Thyroid gland (tissue), 4 donors: ENCODE measurements at regions not wholly inside any gene's neighbourhood (a gene's known extent, or its start where the extent isn't known, plus 50 kb on each side); places are given as distances from the start of the nearest gene placed in this dataset.

Source experiments
- DNase-seq, 2 donors: peaks; one replicate each; pipeline ENCODE4 v3.0.0-alpha.2; 2019
- H3K27ac ChIP-seq, 3 donors: fragments of 200-600 bp; sonication (generic); 1 replicate in 2 of 3; 2 replicates in 1 of 3; pipeline ENCODE4 v1.5.1; 2016 to 2019; ENCODE audit warnings: mild to moderate bottlenecking in 1 of 3, moderate library complexity in 1 of 3
- H3K27me3 ChIP-seq: fragments of 200-600 bp; sonication (generic); one replicate; pipeline ENCODE4 v1.5.1; 2019
- H3K36me3 ChIP-seq, 2 donors: fragments of 200-600 bp; sonication (generic); one replicate each; pipeline ENCODE4 v1.5.1; 2016 to 2019
- H3K4me1 ChIP-seq, 2 donors: fragments of 200-600 bp; sonication (generic); one replicate each; pipeline ENCODE4 v1.5.1; 2017 to 2019
- H3K4me3 ChIP-seq, 3 donors: fragments of 200-600 bp; sonication (generic); replicated peaks in 1 of 3; 1 replicate in 2 of 3; 2 replicates in 1 of 3; pipeline ENCODE4 v1.5.1; 2016; ENCODE audit warnings: mild to moderate bottlenecking in 1 of 3
- H3K9me3 ChIP-seq: fragments of 200-600 bp; sonication (generic); one replicate; pipeline ENCODE4 v1.5.1; 2017
- CTCF ChIP-seq, 6 experiments: fragments of 200-600 bp in 3 of 6; fragments of 450-650 bp in 3 of 6; sonication (generic) in 3 of 6; IDR thresholded peaks; one replicate each; pipeline ENCODE4 v1.5.1; 2016 to 2019; ENCODE audit warnings: antibody characterized with exemption in 6 of 6, mild to moderate bottlenecking in 2 of 6, inconsistent platforms in 1 of 6, moderate library complexity in 1 of 6
- POLR2A ChIP-seq, 2 donors: fragments of 450-650 bp; IDR thresholded peaks; one replicate each; pipeline ENCODE4 v1.6.1; 2017; ENCODE audit warnings: antibody characterized with exemption in 2 of 2, mild to moderate bottlenecking in 2 of 2, moderate library complexity in 1 of 2
- WGBS, 2 donors: methylation state at CpG; one replicate each; pipeline ENCODE4 v1.1.5; 2017; 5-methylcytosine and 5-hydroxymethylcytosine counted together
- intact Hi-C: fragments of 100-400 bp; cut with DNase I; formaldehyde crosslinking; loops from one replicate; pipeline ENCODE4 v1.15.1; 2023

GRCh38 chr1:232696466-232696865, 66.5 kb upstream of the SIPA1L2 start:
- Histone ChIP-seq H3K27ac (no peak overlapping the region), H3K36me3 (no peaks in the 10 kb centered on the region), H3K27me3 (no peaks in the 10 kb centered on the region), H3K9me3 (no peaks in the 10 kb centered on the region), H3K4me1 (no peaks in the 10 kb centered on the region), H3K4me3 (no peak overlapping the region)
- intact Hi-C loops = no loop called here
- TF ChIP-seq CTCF (IDR thresholded peaks at IDR 0.05) (no peak), POLR2A (IDR thresholded peaks at IDR 0.05) (no peak)
- 83 to 84% methylated on average over 6 of the region's 6 CpGs for WGBS, 2 donors
- DNase-seq = no peak

DNA sequence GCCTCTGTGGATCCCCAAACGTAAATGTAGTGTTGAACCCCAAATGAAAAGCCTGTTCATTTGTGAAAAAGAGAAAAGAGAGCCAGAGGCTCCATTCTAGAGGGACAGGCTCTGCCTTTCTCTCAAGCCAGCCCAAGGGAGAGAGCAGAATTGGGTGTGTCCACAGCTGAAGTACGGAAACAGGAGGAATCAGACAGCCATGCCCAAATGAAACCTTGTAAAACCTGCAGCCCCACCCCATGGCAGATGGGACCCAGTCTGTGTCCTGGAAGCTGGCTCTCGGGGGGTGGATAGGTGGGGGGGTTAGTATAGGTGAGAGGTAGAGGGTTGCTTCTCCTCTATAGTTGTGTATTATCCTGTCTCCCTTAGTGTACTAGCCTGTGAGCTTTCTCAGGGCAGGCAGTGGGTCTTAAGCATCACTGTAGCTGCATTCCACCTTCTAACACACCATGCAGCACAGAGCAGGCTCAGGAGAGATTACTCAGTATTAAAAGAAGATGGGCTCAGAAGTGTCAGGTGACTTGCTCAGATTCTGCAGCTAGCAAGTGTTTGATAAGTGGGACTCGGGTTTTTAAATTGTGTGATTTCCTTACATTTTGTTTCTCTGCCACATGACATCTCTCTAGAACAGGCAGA, 67.4 kb upstream of the SIPA1L2 start:
- DNase-seq = no peak
- 88 to 92% methylated on average over 4 of the region's 4 CpGs for WGBS, 2 donors
- H3K9me3 ChIP-seq = no peaks in the 10 kb centered on the region
- no peak overlapping the region for H3K27ac ChIP-seq
- intact Hi-C loops = no loop called here
- H3K4me1 ChIP-seq = no peaks in the 10 kb centered on the region
- TF ChIP-seq POLR2A (IDR thresholded peaks at IDR 0.05) (no peak), CTCF (IDR thresholded peaks at IDR 0.05) (no peak)
- no peak overlapping the region for H3K4me3 ChIP-seq
- no peaks in the 10 kb centered on the region for H3K36me3 ChIP-seq
- no peaks in the 10 kb centered on the region for H3K27me3 ChIP-seq

GRCh38 chr1:232699814-232700213, 69.9 kb upstream of the SIPA1L2 start:
- no peak for DNase-seq
- intact Hi-C loops = no loop called here
- WGBS, 2 donors = 88 to 94% methylated on average over 6 of the region's 6 CpGs
- H3K27ac ChIP-seq = no peak overlapping the region
- no peaks in the 10 kb centered on the region for H3K9me3 ChIP-seq
- H3K27me3 ChIP-seq = no peaks in the 10 kb centered on the region
- H3K36me3 ChIP-seq = no peaks in the 10 kb centered on the region
- TF ChIP-seq POLR2A (IDR thresholded peaks at IDR 0.05) (no peak), CTCF (IDR thresholded peaks at IDR 0.05) (no peak)
- H3K4me1 ChIP-seq = no peaks in the 10 kb centered on the region
- H3K4me3 ChIP-seq = no peak overlapping the region

DNA sequence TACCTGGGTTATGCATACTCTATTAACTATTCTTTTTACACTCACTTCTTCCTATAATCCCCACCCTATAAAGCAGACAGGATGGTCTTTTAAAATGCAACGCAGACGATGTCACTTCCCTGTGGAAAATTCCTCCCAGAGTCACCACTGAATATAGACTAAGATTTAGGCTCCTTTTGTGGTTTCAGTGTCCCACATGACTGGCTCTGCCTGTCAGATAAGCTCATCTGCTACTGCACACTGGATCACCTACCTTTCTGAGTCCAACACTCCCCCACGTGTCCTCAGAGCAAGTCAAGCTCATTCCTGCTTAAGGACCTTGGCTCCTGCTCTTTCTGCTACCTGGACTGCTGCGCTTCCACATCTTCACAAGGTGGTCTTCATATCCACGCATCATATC, 73.0 kb upstream of the SIPA1L2 start:
- Histone ChIP-seq H3K9me3 (no peaks in the 10 kb centered on the region), H3K4me1 (peaks cover 0 to 4% of the 10 kb centered on the region in 2 donors), H3K4me3 (no peak overlapping the region), H3K27me3 (no peaks in the 10 kb centered on the region), H3K36me3 (no peaks in the 10 kb centered on the region), H3K27ac (no peak overlapping the region)
- DNase-seq = no peak
- intact Hi-C loops = no loop called here
- WGBS, 2 donors = 90 to 93% methylated on average over 5 of the region's 5 CpGs
- TF ChIP-seq POLR2A (IDR thresholded peaks at IDR 0.05) (no peak), CTCF (IDR thresholded peaks at IDR 0.05) (no peak)

GRCh38 chr1:232704256-232704655, 74.3 kb upstream of the SIPA1L2 start:
- Histone ChIP-seq H3K27ac (no peak overlapping the region), H3K36me3 (no peaks in the 10 kb centered on the region), H3K4me3 (no peak overlapping the region), H3K9me3 (no peaks in the 10 kb centered on the region), H3K4me1 (peaks cover 0 to 4% of the 10 kb centered on the region in 2 donors), H3K27me3 (no peaks in the 10 kb centered on the region)
- DNase-seq = no peak
- TF ChIP-seq POLR2A (IDR thresholded peaks at IDR 0.05) = no peak
- TF ChIP-seq CTCF (IDR thresholded peaks at IDR 0.05) = no peak
- intact Hi-C loops = no loop called here
- 76% methylated on average over 2 of the region's 2 CpGs for WGBS, 2 donors
